WTC11 (cell line): ENCODE measurements at regions not wholly inside any gene's neighbourhood (a gene's known extent, or its start where the extent isn't known, plus 50 kb on each side); places are given as distances from the start of the nearest gene placed in this dataset.

Experiments used
- ATAC-seq: fragments of 200-7000 bp; cut with Tn5 transposase; 2 replicates; pipeline ENCODE4 v1.10.0; 2021; ENCODE audit warnings: mild to moderate bottlenecking, moderate library complexity
- CTCF ChIA-PET: fragments of 300-600 bp; sonication (Branson Sonifier 250); formaldehyde crosslinking; loops from one replicate; lab custom pipeline; 2021; ENCODE audit warnings: antibody characterized with exemption; lab: Charles Lee
- POLR2A ChIA-PET: fragments of 350-600 bp; sonication (Branson Sonifier 250); formaldehyde crosslinking; loops from one replicate; lab custom pipeline; 2021; ENCODE audit warnings: antibody characterized with exemption; lab: Charles Lee
- DNase-seq: peaks from one replicate; pipeline ENCODE4 v3.0.0; 2021; ENCODE audit warnings: low spot score
- H3K27ac Mint-ChIP-seq: 2 replicates; pipeline ENCODE4 v1.8.0; 2021; ENCODE audit warnings: mixed read lengths
- H3K27me3 Mint-ChIP-seq: 2 replicates; pipeline ENCODE4 v1.8.0; 2021; ENCODE audit warnings: low read depth, mild to moderate bottlenecking, moderate library complexity, mixed read lengths
- H3K36me3 Mint-ChIP-seq: 2 replicates; pipeline ENCODE4 v1.8.0; 2021; ENCODE audit warnings: mixed read lengths
- H3K4me1 Mint-ChIP-seq: 2 replicates; pipeline ENCODE4 v1.8.0; 2022; ENCODE audit warnings: mixed read lengths
- H3K4me3 Mint-ChIP-seq: 2 replicates; pipeline ENCODE4 v1.8.0; 2021; ENCODE audit warnings: mild to moderate bottlenecking, moderate library complexity, mixed read lengths
- H3K9me3 Mint-ChIP-seq: 2 replicates; pipeline ENCODE4 v1.8.0; 2021; ENCODE audit warnings: mixed read lengths
- CBFB ChIP-seq: sonication (generic); formaldehyde crosslinking; IDR thresholded peaks from 2 replicates; pipeline ENCODE4 v1.8.1; 2022; ENCODE audit warnings: mild to moderate bottlenecking, low read depth, missing genetic modification reagents
- CREB1 ChIP-seq: sonication (generic); formaldehyde crosslinking; IDR thresholded peaks from 2 replicates; pipeline ENCODE4 v1.8.0; 2023; ENCODE audit warnings: mild to moderate bottlenecking, missing genetic modification reagents
- FOXJ3 ChIP-seq: sonication (generic); formaldehyde crosslinking; IDR thresholded peaks from 2 replicates; pipeline ENCODE4 v1.9.0; 2021; ENCODE audit warnings: missing genetic modification reagents, mild to moderate bottlenecking, borderline replicate concordance
- GABPB1 ChIP-seq: sonication (generic); formaldehyde crosslinking; IDR thresholded peaks from 2 replicates; pipeline ENCODE4 v1.8.1; 2023; ENCODE audit warnings: mild to moderate bottlenecking, missing genetic modification reagents
- MYBL2 ChIP-seq: sonication (generic); formaldehyde crosslinking; IDR thresholded peaks from 2 replicates; pipeline ENCODE4 v1.8.1; 2023; ENCODE audit warnings: mild to moderate bottlenecking, moderate library complexity, missing genetic modification reagents
- RORB ChIP-seq: fragments of 250-450 bp; sonication (Bioruptor Pico); IDR thresholded peaks from 2 replicates; pipeline ENCODE4 v1.9.0; 2021; ENCODE audit warnings: mild to moderate bottlenecking
- SP1 ChIP-seq: sonication (generic); formaldehyde crosslinking; conservative IDR thresholded peaks from 2 replicates; pipeline ENCODE4 v1.8.1; 2022; ENCODE audit warnings: missing genetic modification reagents
- TCF7 ChIP-seq: sonication (generic); formaldehyde crosslinking; IDR thresholded peaks from 2 replicates; pipeline ENCODE4 v1.8.0; 2022; ENCODE audit warnings: mild to moderate bottlenecking, low read depth, missing genetic modification reagents, moderate library complexity
- ZNF121 ChIP-seq: sonication (generic); formaldehyde crosslinking; IDR thresholded peaks from 2 replicates; pipeline ENCODE4 v1.8.0; 2023; ENCODE audit warnings: missing genetic modification reagents
- TF ChIP-seq, protein P1 (sequence below): sonication (generic); formaldehyde crosslinking; conservative IDR thresholded peaks from 2 replicates; pipeline ENCODE4 v1.8.1; 2023; ENCODE audit warnings: mild to moderate bottlenecking, low read depth, missing genetic modification reagents, moderate library complexity
- TF ChIP-seq, protein P2 (sequence below): fragments of 250-450 bp; sonication (Bioruptor Pico); IDR thresholded peaks from 2 replicates; pipeline ENCODE4 v1.9.0; 2021; ENCODE audit warnings: moderate library complexity, mild to moderate bottlenecking, inconsistent platforms, borderline replicate concordance
- TF ChIP-seq, protein P3 (sequence below): sonication (generic); formaldehyde crosslinking; IDR thresholded peaks from 2 replicates; pipeline ENCODE4 v1.8.1; 2023; ENCODE audit warnings: mild to moderate bottlenecking, missing genetic modification reagents
- TF ChIP-seq, protein P4 (sequence below): sonication (generic); formaldehyde crosslinking; IDR thresholded peaks from 2 replicates; pipeline ENCODE4 v1.8.0; 2022; ENCODE audit warnings: mild to moderate bottlenecking, missing genetic modification reagents
- TF ChIP-seq, protein P5 (sequence below): sonication (generic); formaldehyde crosslinking; IDR thresholded peaks from 2 replicates; pipeline ENCODE4 v1.8.1; 2022; ENCODE audit warnings: low read depth, missing genetic modification reagents, borderline replicate concordance
- TF ChIP-seq, protein P6 (sequence below): sonication (generic); formaldehyde crosslinking; IDR thresholded peaks from 2 replicates; pipeline ENCODE4 v1.8.1; 2023; ENCODE audit warnings: mild to moderate bottlenecking, missing genetic modification reagents, moderate library complexity
- TF ChIP-seq, protein P7 (sequence below): sonication (generic); formaldehyde crosslinking; IDR thresholded peaks from 2 replicates; pipeline ENCODE4 v1.8.1; 2022; ENCODE audit warnings: low read depth, mild to moderate bottlenecking, moderate library complexity, missing genetic modification reagents, borderline replicate concordance
- TF ChIP-seq, protein P8 (sequence below): sonication (generic); formaldehyde crosslinking; IDR thresholded peaks from 2 replicates; pipeline ENCODE4 v1.8.1; 2022; ENCODE audit warnings: missing genetic modification reagents, borderline replicate concordance

DNA sequence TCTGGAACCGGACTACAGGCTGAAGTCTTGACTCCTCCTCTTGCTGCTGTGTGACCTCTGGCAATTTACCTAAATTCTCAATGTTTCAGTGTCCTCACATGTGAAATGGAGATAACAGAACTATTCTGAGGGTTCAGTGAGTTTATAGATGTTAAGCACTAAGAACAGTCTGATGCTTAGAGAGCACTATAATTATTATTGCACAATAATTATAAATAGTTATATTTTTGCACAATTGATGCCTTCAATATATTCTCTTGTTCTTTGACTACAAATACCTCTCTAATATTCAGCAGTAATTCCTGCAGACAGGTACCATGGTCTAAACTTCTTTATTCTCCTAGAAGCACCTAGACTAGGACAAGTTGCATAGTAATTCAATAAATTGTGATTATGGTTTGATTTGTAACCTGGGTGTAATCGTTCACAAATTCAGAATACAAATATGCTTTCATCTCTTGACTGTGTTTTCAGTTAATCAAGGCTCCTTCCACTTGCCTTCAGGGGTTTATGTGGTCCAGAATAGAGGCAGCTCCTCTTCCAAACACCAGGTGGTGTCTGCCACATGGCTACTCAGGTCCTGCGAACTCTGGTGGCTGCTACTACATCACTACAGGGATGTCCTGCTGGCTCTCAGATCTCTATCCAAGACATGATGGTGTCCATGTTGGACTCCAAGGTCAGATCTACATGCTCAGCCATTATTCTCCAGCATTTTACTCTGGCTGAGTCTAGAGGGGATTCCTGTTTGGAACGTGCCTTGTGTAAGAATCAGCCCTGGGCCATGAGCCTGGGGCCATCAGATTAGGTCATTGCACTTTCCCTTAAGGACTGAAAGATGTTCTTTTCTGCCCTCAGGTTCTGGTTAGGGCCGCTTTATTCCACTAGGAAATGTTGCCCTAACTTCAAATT, 103.4 kb downstream of the QRFPR start:
- ChIA-PET POLR2A (no interaction called here), CTCF (interaction anchor here (0.7 to 1.0 kb wide), 5 partner anchors 21 to 143 kb away, joined by 3 read pairs; no protein-coding TSS in a partner anchor)
- H3K27me3 Mint-ChIP-seq, result peaks cover 47% of the 10 kb centered on the region
- no peaks in the 10 kb centered on the region for H3K36me3 Mint-ChIP-seq
- H3K9me3 Mint-ChIP-seq, result no peaks in the 10 kb centered on the region
- H3K4me1 Mint-ChIP-seq, result peaks cover 12% of the 10 kb centered on the region
- DNase-seq, result peak; percentile 32
- ATAC-seq, result peak; percentile 96
- no peak overlapping the region for H3K27ac Mint-ChIP-seq
- no peak overlapping the region for H3K4me3 Mint-ChIP-seq
- TF ChIP-seq, protein P1, sequence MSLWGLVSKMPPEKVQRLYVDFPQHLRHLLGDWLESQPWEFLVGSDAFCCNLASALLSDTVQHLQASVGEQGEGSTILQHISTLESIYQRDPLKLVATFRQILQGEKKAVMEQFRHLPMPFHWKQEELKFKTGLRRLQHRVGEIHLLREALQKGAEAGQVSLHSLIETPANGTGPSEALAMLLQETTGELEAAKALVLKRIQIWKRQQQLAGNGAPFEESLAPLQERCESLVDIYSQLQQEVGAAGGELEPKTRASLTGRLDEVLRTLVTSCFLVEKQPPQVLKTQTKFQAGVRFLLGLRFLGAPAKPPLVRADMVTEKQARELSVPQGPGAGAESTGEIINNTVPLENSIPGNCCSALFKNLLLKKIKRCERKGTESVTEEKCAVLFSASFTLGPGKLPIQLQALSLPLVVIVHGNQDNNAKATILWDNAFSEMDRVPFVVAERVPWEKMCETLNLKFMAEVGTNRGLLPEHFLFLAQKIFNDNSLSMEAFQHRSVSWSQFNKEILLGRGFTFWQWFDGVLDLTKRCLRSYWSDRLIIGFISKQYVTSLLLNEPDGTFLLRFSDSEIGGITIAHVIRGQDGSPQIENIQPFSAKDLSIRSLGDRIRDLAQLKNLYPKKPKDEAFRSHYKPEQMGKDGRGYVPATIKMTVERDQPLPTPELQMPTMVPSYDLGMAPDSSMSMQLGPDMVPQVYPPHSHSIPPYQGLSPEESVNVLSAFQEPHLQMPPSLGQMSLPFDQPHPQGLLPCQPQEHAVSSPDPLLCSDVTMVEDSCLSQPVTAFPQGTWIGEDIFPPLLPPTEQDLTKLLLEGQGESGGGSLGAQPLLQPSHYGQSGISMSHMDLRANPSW (CRISPR knock-in tag), result no peak
- TF ChIP-seq CBFB (no peak), MYBL2 (CRISPR knock-in tag) (no peak), ZNF121 (CRISPR knock-in tag) (no peak), FOXJ3 (CRISPR knock-in tag) (no peak), TCF7 (CRISPR knock-in tag) (no peak), CREB1 (CRISPR knock-in tag) (no peak), GABPB1 (CRISPR knock-in tag) (no peak), RORB (CRISPR knock-in tag) (no peak), SP1 (CRISPR knock-in tag) (no peak)
- TF ChIP-seq, protein P2, sequence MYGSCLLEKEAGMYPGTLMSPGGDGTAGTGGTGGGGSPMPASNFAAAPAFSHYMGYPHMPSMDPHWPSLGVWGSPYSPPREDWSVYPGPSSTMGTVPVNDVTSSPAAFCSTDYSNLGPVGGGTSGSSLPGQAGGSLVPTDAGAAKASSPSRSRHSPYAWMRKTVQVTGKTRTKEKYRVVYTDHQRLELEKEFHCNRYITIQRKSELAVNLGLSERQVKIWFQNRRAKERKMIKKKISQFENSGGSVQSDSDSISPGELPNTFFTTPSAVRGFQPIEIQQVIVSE (CRISPR knock-in tag), result no peak
- TF ChIP-seq, protein P3, sequence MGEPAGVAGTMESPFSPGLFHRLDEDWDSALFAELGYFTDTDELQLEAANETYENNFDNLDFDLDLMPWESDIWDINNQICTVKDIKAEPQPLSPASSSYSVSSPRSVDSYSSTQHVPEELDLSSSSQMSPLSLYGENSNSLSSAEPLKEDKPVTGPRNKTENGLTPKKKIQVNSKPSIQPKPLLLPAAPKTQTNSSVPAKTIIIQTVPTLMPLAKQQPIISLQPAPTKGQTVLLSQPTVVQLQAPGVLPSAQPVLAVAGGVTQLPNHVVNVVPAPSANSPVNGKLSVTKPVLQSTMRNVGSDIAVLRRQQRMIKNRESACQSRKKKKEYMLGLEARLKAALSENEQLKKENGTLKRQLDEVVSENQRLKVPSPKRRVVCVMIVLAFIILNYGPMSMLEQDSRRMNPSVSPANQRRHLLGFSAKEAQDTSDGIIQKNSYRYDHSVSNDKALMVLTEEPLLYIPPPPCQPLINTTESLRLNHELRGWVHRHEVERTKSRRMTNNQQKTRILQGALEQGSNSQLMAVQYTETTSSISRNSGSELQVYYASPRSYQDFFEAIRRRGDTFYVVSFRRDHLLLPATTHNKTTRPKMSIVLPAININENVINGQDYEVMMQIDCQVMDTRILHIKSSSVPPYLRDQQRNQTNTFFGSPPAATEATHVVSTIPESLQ (CRISPR knock-in tag), result no peak
- TF ChIP-seq, protein P4, sequence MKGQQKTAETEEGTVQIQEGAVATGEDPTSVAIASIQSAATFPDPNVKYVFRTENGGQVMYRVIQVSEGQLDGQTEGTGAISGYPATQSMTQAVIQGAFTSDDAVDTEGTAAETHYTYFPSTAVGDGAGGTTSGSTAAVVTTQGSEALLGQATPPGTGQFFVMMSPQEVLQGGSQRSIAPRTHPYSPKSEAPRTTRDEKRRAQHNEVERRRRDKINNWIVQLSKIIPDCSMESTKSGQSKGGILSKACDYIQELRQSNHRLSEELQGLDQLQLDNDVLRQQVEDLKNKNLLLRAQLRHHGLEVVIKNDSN (CRISPR knock-in tag), result no peak
- TF ChIP-seq, protein P5, sequence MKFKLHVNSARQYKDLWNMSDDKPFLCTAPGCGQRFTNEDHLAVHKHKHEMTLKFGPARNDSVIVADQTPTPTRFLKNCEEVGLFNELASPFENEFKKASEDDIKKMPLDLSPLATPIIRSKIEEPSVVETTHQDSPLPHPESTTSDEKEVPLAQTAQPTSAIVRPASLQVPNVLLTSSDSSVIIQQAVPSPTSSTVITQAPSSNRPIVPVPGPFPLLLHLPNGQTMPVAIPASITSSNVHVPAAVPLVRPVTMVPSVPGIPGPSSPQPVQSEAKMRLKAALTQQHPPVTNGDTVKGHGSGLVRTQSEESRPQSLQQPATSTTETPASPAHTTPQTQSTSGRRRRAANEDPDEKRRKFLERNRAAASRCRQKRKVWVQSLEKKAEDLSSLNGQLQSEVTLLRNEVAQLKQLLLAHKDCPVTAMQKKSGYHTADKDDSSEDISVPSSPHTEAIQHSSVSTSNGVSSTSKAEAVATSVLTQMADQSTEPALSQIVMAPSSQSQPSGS (CRISPR knock-in tag), result no peak
- TF ChIP-seq, protein P6, sequence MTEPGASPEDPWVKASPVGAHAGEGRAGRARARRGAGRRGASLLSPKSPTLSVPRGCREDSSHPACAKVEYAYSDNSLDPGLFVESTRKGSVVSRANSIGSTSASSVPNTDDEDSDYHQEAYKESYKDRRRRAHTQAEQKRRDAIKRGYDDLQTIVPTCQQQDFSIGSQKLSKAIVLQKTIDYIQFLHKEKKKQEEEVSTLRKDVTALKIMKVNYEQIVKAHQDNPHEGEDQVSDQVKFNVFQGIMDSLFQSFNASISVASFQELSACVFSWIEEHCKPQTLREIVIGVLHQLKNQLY (CRISPR knock-in tag), result no peak
- TF ChIP-seq, protein P7, sequence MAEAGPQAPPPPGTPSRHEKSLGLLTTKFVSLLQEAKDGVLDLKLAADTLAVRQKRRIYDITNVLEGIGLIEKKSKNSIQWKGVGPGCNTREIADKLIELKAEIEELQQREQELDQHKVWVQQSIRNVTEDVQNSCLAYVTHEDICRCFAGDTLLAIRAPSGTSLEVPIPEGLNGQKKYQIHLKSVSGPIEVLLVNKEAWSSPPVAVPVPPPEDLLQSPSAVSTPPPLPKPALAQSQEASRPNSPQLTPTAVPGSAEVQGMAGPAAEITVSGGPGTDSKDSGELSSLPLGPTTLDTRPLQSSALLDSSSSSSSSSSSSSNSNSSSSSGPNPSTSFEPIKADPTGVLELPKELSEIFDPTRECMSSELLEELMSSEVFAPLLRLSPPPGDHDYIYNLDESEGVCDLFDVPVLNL (CRISPR knock-in tag), result no peak
- TF ChIP-seq, protein P8, sequence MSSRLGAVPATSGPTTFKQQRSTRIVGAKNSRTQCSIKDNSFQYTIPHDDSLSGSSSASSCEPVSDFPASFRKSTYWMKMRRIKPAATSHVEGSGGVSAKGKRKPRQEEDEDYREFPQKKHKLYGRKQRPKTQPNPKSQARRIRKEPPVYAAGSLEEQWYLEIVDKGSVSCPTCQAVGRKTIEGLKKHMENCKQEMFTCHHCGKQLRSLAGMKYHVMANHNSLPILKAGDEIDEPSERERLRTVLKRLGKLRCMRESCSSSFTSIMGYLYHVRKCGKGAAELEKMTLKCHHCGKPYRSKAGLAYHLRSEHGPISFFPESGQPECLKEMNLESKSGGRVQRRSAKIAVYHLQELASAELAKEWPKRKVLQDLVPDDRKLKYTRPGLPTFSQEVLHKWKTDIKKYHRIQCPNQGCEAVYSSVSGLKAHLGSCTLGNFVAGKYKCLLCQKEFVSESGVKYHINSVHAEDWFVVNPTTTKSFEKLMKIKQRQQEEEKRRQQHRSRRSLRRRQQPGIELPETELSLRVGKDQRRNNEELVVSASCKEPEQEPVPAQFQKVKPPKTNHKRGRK (CRISPR knock-in tag), result no peak
